Uterus (tissue), 3 donors: ENCODE measurements at regions not wholly inside any gene's neighbourhood (a gene's known extent, or its start where the extent isn't known, plus 50 kb on each side); places are given as distances from the start of the nearest gene placed in this dataset.

ENCODE experiments used
- DNase-seq, 2 donors: peaks; one replicate each; pipeline ENCODE4 v3.0.0-alpha.2; 2019 to 2020
- H3K27ac ChIP-seq, 2 donors: fragments of 200-600 bp; sonication (generic); 1 replicate in 1 of 2; 2 replicates in 1 of 2; pipeline ENCODE4 v1.5.1; 2016 to 2018
- H3K27me3 ChIP-seq, 2 donors: fragments of 200-600 bp; sonication (generic); one replicate each; pipeline ENCODE4 v1.5.1; 2018 to 2019; ENCODE audit warnings: control low read depth in 1 of 2
- H3K36me3 ChIP-seq, 2 donors: fragments of 200-600 bp; sonication (generic); one replicate each; pipeline ENCODE4 v1.5.1; 2019; ENCODE audit warnings: control low read depth in 1 of 2
- H3K4me1 ChIP-seq, 2 donors: fragments of 200-600 bp; sonication (generic); one replicate each; pipeline ENCODE4 v1.5.1; 2018 to 2019; ENCODE audit warnings: control low read depth in 1 of 2
- H3K4me3 ChIP-seq, 2 donors: fragments of 200-600 bp; sonication (generic); 1 replicate in 1 of 2; 2 replicates in 1 of 2; pipeline ENCODE4 v1.5.1; 2018 to 2019; ENCODE audit warnings: mild to moderate bottlenecking in 1 of 2
- H3K9me3 ChIP-seq, 2 donors: fragments of 200-600 bp; sonication (generic); one replicate each; pipeline ENCODE4 v1.5.1; 2019; ENCODE audit warnings: control low read depth in 1 of 2
- CTCF ChIP-seq, 4 experiments: fragments of 200-600 bp in 2 of 4; fragments of 450-650 bp in 2 of 4; sonication (generic) in 2 of 4; IDR thresholded peaks; one replicate each; pipeline ENCODE4 v1.5.1; 2016 to 2019; ENCODE audit warnings: antibody characterized with exemption in 4 of 4, mild to moderate bottlenecking in 2 of 4, moderate library complexity in 1 of 4
- POLR2A ChIP-seq, 2 donors: fragments of 450-650 bp; IDR thresholded peaks; one replicate each; pipeline ENCODE4 v1.6.1; 2016; ENCODE audit warnings: antibody characterized with exemption in 2 of 2, mild to moderate bottlenecking in 1 of 2, moderate library complexity in 1 of 2
- intact Hi-C: fragments of 100-400 bp; cut with DNase I; formaldehyde crosslinking; loops from one replicate; pipeline ENCODE4 v1.15.1; 2023; ENCODE audit warnings: low total_unique reads
- donor health status: DM: yes; HTN: yes; CAD: no.

GRCh38 chr9:75588808-75589207 lies 301.7 kb upstream of the PCSK5 start:
- H3K9me3 ChIP-seq: no peaks in the 10 kb centered on the region
- no peak overlapping the region for H3K4me3 ChIP-seq
- no peak overlapping the region for H3K27ac ChIP-seq
- TF ChIP-seq POLR2A (IDR thresholded peaks at IDR 0.05) (no peak), CTCF (IDR thresholded peaks at IDR 0.05) (no peak)
- H3K27me3 ChIP-seq: no peaks in the 10 kb centered on the region
- DNase-seq: no peak
- intact Hi-C loops: no loop called here
- H3K4me1 ChIP-seq: no peaks in the 10 kb centered on the region
- no peaks in the 10 kb centered on the region for H3K36me3 ChIP-seq

GRCh38 chr9:75589497-75589896 lies 301.0 kb upstream of the PCSK5 start:
- Histone ChIP-seq H3K4me1 (no peaks in the 10 kb centered on the region), H3K27ac (no peak overlapping the region), H3K27me3 (no peaks in the 10 kb centered on the region), H3K36me3 (no peaks in the 10 kb centered on the region), H3K4me3 (no peak overlapping the region), H3K9me3 (no peaks in the 10 kb centered on the region)
- intact Hi-C loops: no loop called here
- no peak for DNase-seq
- TF ChIP-seq CTCF (IDR thresholded peaks at IDR 0.05) (no peak), POLR2A (IDR thresholded peaks at IDR 0.05) (no peak)

- intact Hi-C loops: no loop called here
- TF ChIP-seq CTCF (IDR thresholded peaks at IDR 0.05) (no peak), POLR2A (IDR thresholded peaks at IDR 0.05) (no peak)
- no peaks in the 10 kb centered on the region for H3K9me3 ChIP-seq
- no peak for DNase-seq
- no peaks in the 10 kb centered on the region for H3K36me3 ChIP-seq
- no peak overlapping the region for H3K27ac ChIP-seq
- H3K4me3 ChIP-seq: no peak overlapping the region
- H3K4me1 ChIP-seq: no peaks in the 10 kb centered on the region
- no peaks in the 10 kb centered on the region for H3K27me3 ChIP-seq
Measured at GRCh38 chr9:75591972-75592371, 298.5 kb upstream of the PCSK5 start.

GRCh38 chr9:75592586-75592985 lies 297.9 kb upstream of the PCSK5 start:
- Histone ChIP-seq H3K4me3 (no peak overlapping the region), H3K27ac (no peak overlapping the region), H3K9me3 (no peaks in the 10 kb centered on the region), H3K36me3 (no peaks in the 10 kb centered on the region), H3K27me3 (no peaks in the 10 kb centered on the region), H3K4me1 (no peaks in the 10 kb centered on the region)
- intact Hi-C loops: no loop called here
- TF ChIP-seq POLR2A (IDR thresholded peaks at IDR 0.05) (no peak), CTCF (IDR thresholded peaks at IDR 0.05) (no peak)
- DNase-seq: no peak

GRCh38 chr9:75593920-75594319 lies 296.6 kb upstream of the PCSK5 start:
- TF ChIP-seq POLR2A (IDR thresholded peaks at IDR 0.05): no peak
- TF ChIP-seq CTCF (IDR thresholded peaks at IDR 0.05): no peak
- no peaks in the 10 kb centered on the region for H3K27me3 ChIP-seq

More at GRCh38 chr9:75593920-75594319, 296.6 kb upstream of the PCSK5 start:
- H3K27ac ChIP-seq: no peak overlapping the region
- no peaks in the 10 kb centered on the region for H3K4me1 ChIP-seq
- DNase-seq: no peak
- intact Hi-C loops: no loop called here
- no peaks in the 10 kb centered on the region for H3K36me3 ChIP-seq
- no peak overlapping the region for H3K4me3 ChIP-seq
- H3K9me3 ChIP-seq: no peaks in the 10 kb centered on the region
